Neural cell (in vitro differentiated cells): ENCODE measurements at regions not wholly inside any gene's neighbourhood (a gene's known extent, or its start where the extent isn't known, plus 50 kb on each side); places are given as distances from the start of the nearest gene placed in this dataset.

Experiments
- H2AFZ ChIP-seq: fragments of 200-600, 300-800 bp; sonication (generic), shearing (Covaris generic); 2 replicates; pipeline ENCODE4 v1.6.0; 2014; ENCODE audit warnings: low read depth, mild to moderate bottlenecking, antibody characterized with exemption, low read length, moderate library complexity
- H3F3A ChIP-seq: fragments of 200-600 bp; shearing (Covaris generic); 2 replicates; pipeline ENCODE4 v1.6.1; 2016; ENCODE audit warnings: mild to moderate bottlenecking, moderate library complexity, mixed read lengths, antibody characterized with exemption, low read length; ENCODE audit not compliant: insufficient read depth, poor library complexity, severe bottlenecking
- H3K27ac ChIP-seq: fragments of 200-600, 300-800 bp; sonication (generic), shearing (Covaris generic); 2 replicates; pipeline ENCODE4 v1.5.1; 2014; ENCODE audit warnings: mild to moderate bottlenecking, low read length, moderate library complexity
- H3K27me3 ChIP-seq: fragments of 300-800, 200-600 bp; sonication (generic), shearing (Covaris generic); 2 replicates; pipeline ENCODE4 v1.6.0; 2014; ENCODE audit warnings: mild to moderate bottlenecking, low read depth, low read length, moderate library complexity; ENCODE audit not compliant: insufficient read depth
- H3K36me3 ChIP-seq: fragments of 300-800, 200-600 bp; sonication (generic), shearing (Covaris generic); 2 replicates; pipeline ENCODE4 v1.5.1; 2014; ENCODE audit warnings: mild to moderate bottlenecking, antibody characterized with exemption, low read length, moderate library complexity; ENCODE audit not compliant: insufficient read depth
- H3K4me2 ChIP-seq: fragments of 300-800, 200-600 bp; sonication (generic), shearing (Covaris generic); 2 replicates; pipeline ENCODE4 v1.6.0; 2014; ENCODE audit warnings: mild to moderate bottlenecking, low read length
- H3K4me3 ChIP-seq: fragments of 300-800, 200-600 bp; sonication (generic), shearing (Covaris generic); 2 replicates; pipeline ENCODE4 v1.5.1; 2014; ENCODE audit warnings: mild to moderate bottlenecking, low read length, moderate library complexity
- H3K79me2 ChIP-seq: fragments of 200-600 bp; shearing (Covaris generic); replicated peaks from 2 replicates; pipeline ENCODE4 v1.6.0; 2014; ENCODE audit warnings: mild to moderate bottlenecking, low read length, moderate library complexity; ENCODE audit not compliant: insufficient read depth
- H3K9ac ChIP-seq: fragments of 300-800, 200-600 bp; sonication (generic), shearing (Covaris generic); 2 replicates; pipeline ENCODE4 v1.6.1; 2016; ENCODE audit warnings: mild to moderate bottlenecking, low read length, mixed read lengths
- H3K9me2 ChIP-seq: fragments of 200-600 bp; shearing (Covaris generic); 2 replicates; pipeline ENCODE4 v1.6.1; 2016; ENCODE audit warnings: mild to moderate bottlenecking, low read length, mixed read lengths; ENCODE audit not compliant: insufficient read depth
- H3K9me3 ChIP-seq: fragments of 200-600, 300-800 bp; sonication (generic), shearing (Covaris generic); 2 replicates; pipeline ENCODE4 v1.6.1; 2016; ENCODE audit warnings: mild to moderate bottlenecking, mixed run types, low read length, moderate library complexity, mixed read lengths
- H4K20me1 ChIP-seq: fragments of 200-600 bp; shearing (Covaris generic); 2 replicates; pipeline ENCODE4 v1.6.1; 2016; ENCODE audit warnings: mild to moderate bottlenecking, mixed run types; ENCODE audit not compliant: insufficient read depth
- EP300 ChIP-seq: fragments of 450-650 bp; conservative IDR thresholded peaks from 2 replicates; pipeline ENCODE4 v1.6.1; 2014; ENCODE audit warnings: antibody characterized with exemption, mild to moderate bottlenecking, moderate library complexity; ENCODE audit not compliant: poor library complexity, severe bottlenecking
- EZH2 ChIP-seq: fragments of 200-600, 300-800 bp; shearing (Covaris generic), sonication (generic); IDR thresholded peaks from 2 replicates; pipeline ENCODE4 v1.6.1; 2014; ENCODE audit warnings: antibody characterized with exemption, low read length, borderline replicate concordance, mild to moderate bottlenecking; ENCODE audit not compliant: insufficient read depth, poor library complexity, severe bottlenecking
- MXI1 ChIP-seq: fragments of 450-650 bp; conservative IDR thresholded peaks from 2 replicates; pipeline ENCODE4 v1.6.1; 2014; ENCODE audit warnings: antibody characterized with exemption, mild to moderate bottlenecking; ENCODE audit not compliant: poor library complexity, severe bottlenecking
- POLR2AphosphoS5 ChIP-seq: IDR thresholded peaks from 2 replicates; pipeline ENCODE4 v1.6.1; 2012
- RAD21 ChIP-seq: fragments of 450-650 bp; conservative IDR thresholded peaks from 2 replicates; pipeline ENCODE4 v1.6.1; 2014; ENCODE audit warnings: antibody characterized with exemption, mild to moderate bottlenecking, moderate library complexity
- SMC3 ChIP-seq: fragments of 450-650 bp; conservative IDR thresholded peaks from 2 replicates; pipeline ENCODE4 v1.6.1; 2014; ENCODE audit warnings: antibody characterized with exemption, mild to moderate bottlenecking, moderate library complexity; ENCODE audit not compliant: poor library complexity
- TAF1 ChIP-seq: IDR thresholded peaks from 2 replicates; pipeline ENCODE4 v1.6.1; 2012; ENCODE audit warnings: low read depth
- TF ChIP-seq, protein P1 (sequence below): fragments of 450-650 bp; IDR thresholded peaks from 2 replicates; pipeline ENCODE4 v1.5.1; 2014; ENCODE audit warnings: antibody characterized with exemption, mild to moderate bottlenecking, moderate library complexity; ENCODE audit not compliant: poor library complexity, severe bottlenecking
- TF ChIP-seq, protein P2 (sequence below): IDR thresholded peaks from 2 replicates; pipeline ENCODE4 v1.6.1; 2012; ENCODE audit warnings: borderline replicate concordance

DNA sequence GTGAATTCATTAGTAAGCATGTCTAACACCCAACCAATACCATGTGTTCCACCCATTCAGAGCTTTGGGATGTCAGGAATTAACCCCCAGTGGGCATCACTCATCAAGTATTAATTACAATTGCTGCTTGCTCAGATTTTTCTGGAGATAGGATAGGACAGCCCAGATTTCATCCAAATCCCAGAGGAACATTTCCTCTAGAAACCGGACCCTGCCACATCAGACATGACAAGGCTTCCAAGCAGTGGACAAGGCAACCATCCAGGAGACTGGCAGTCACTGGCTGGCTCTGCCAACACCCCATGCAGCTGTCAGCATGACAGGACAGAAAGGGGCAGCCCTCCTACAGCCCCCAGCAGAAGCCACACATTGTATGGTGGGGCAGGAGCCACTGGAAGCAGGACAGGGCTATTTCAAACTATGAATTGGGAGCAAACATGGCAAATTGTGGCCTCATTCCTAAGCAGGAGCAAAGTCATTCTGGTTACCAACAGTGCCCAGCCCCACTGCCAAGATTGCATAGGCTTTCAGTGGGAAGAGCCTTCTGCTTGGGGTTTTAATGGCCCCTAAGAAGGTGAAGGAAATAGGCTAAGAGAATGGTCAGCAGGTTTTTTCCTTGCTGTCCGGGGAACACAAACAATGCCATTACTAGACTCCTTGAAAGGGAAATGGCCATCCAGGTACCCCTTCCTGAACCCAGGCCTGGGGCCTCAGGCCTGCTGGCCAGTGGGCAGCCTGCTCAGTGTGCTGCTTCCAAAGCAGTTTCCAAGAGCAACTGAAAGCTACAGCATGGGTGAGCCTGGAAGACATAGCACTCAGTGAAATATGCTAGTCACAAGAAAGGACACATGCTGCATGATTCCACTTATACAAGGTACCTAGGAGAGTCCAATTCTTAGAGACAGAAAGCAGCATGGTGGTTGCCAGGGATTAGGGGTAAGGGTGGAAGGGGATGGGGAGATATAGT is 294.7 kb upstream of the SLC30A5 start:
- Histone ChIP-seq H3K36me3 (no peaks in the 10 kb centered on the region), H3K9me3 (no peaks in the 10 kb centered on the region), H3K9me2 (no peaks in the 10 kb centered on the region), H3K79me2 (no peaks in the 10 kb centered on the region), H3K4me3 (no peak overlapping the region), H3K27me3 (no peaks in the 10 kb centered on the region), H3K27ac (no peak overlapping the region), H2AFZ (no peak overlapping the region), H3K9ac (no peak overlapping the region), H3K4me2 (no peak overlapping the region), H4K20me1 (no peaks in the 10 kb centered on the region), H3F3A (no peaks in the 10 kb centered on the region)
- TF ChIP-seq RAD21, result no peak
- TF ChIP-seq POLR2AphosphoS5, result no peak
- TF ChIP-seq SMC3, result no peak
- TF ChIP-seq, protein P1, sequence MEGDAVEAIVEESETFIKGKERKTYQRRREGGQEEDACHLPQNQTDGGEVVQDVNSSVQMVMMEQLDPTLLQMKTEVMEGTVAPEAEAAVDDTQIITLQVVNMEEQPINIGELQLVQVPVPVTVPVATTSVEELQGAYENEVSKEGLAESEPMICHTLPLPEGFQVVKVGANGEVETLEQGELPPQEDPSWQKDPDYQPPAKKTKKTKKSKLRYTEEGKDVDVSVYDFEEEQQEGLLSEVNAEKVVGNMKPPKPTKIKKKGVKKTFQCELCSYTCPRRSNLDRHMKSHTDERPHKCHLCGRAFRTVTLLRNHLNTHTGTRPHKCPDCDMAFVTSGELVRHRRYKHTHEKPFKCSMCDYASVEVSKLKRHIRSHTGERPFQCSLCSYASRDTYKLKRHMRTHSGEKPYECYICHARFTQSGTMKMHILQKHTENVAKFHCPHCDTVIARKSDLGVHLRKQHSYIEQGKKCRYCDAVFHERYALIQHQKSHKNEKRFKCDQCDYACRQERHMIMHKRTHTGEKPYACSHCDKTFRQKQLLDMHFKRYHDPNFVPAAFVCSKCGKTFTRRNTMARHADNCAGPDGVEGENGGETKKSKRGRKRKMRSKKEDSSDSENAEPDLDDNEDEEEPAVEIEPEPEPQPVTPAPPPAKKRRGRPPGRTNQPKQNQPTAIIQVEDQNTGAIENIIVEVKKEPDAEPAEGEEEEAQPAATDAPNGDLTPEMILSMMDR, result no peak
- TF ChIP-seq, protein P2, sequence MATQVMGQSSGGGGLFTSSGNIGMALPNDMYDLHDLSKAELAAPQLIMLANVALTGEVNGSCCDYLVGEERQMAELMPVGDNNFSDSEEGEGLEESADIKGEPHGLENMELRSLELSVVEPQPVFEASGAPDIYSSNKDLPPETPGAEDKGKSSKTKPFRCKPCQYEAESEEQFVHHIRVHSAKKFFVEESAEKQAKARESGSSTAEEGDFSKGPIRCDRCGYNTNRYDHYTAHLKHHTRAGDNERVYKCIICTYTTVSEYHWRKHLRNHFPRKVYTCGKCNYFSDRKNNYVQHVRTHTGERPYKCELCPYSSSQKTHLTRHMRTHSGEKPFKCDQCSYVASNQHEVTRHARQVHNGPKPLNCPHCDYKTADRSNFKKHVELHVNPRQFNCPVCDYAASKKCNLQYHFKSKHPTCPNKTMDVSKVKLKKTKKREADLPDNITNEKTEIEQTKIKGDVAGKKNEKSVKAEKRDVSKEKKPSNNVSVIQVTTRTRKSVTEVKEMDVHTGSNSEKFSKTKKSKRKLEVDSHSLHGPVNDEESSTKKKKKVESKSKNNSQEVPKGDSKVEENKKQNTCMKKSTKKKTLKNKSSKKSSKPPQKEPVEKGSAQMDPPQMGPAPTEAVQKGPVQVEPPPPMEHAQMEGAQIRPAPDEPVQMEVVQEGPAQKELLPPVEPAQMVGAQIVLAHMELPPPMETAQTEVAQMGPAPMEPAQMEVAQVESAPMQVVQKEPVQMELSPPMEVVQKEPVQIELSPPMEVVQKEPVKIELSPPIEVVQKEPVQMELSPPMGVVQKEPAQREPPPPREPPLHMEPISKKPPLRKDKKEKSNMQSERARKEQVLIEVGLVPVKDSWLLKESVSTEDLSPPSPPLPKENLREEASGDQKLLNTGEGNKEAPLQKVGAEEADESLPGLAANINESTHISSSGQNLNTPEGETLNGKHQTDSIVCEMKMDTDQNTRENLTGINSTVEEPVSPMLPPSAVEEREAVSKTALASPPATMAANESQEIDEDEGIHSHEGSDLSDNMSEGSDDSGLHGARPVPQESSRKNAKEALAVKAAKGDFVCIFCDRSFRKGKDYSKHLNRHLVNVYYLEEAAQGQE, result no peak
- no peak for TF ChIP-seq EP300
- no peak for TF ChIP-seq EZH2
- no peak for TF ChIP-seq MXI1
- no peak for TF ChIP-seq TAF1

DNA sequence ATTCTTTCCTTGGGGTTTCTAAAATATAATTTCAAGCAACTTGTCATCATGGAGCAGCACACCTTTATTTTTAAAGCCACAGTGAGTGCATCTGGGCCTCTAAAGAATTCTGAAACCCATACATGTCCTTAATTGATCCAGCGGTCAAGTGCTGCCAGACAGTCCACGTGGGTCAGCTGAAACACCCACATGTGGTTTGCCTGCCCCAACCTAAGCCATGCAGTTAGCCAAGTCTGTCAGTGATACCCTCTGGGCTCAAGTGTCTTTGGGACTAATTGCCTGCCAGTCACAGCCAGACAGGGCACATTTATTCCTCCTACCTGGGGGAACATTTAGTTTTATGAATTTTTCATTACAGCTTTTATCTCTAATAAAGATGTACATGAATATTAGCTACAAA is 291.4 kb upstream of the SLC30A5 start:
- no peaks in the 10 kb centered on the region for H3K36me3 ChIP-seq
- H3K27me3 ChIP-seq, result no peaks in the 10 kb centered on the region
- no peaks in the 10 kb centered on the region for H3F3A ChIP-seq
- H3K79me2 ChIP-seq, result no peaks in the 10 kb centered on the region
- TF ChIP-seq SMC3 (no peak), EZH2 (no peak), TAF1 (no peak), EP300 (no peak)
- TF ChIP-seq, protein P1, result no peak
- no peak overlapping the region for H2AFZ ChIP-seq
- no peak overlapping the region for H3K4me3 ChIP-seq
- H3K4me2 ChIP-seq, result no peak overlapping the region
- H4K20me1 ChIP-seq, result no peaks in the 10 kb centered on the region
- H3K9ac ChIP-seq, result no peak overlapping the region
- no peak overlapping the region for H3K27ac ChIP-seq
- no peaks in the 10 kb centered on the region for H3K9me2 ChIP-seq
- H3K9me3 ChIP-seq, result no peaks in the 10 kb centered on the region
